ENCODE measurements at regions not wholly inside any gene's neighbourhood (a gene's known extent, or its start where the extent isn't known, plus 50 kb on each side); places are given as distances from the start of the nearest gene placed in this dataset.
"Not testable (repeated sequence)": the region's sequence is repeated elsewhere in the genome, so short reads cannot be mapped to it uniquely, and the experiment has no call there.

DNA sequence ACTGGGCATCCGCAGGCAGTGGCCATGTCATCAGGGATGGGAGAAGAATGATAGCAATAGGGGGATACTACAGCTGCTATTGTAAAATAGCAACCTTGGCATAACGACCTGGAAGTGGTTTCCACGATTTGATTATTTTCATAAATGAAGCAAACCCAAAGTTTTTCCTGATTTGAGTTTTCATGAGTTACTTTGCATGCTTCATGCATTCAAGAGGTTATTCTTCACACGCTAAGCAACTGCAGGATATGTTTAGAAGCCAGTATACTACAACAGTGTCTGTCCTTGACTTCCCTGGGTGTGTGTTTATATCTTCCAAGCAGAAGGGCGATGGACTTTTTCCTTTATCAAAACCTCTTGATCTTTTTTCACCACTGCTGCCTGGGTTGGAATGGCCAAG lies 281.1 kb upstream of the DUSP10 start:
- DNase-seq: no peak

DNA sequence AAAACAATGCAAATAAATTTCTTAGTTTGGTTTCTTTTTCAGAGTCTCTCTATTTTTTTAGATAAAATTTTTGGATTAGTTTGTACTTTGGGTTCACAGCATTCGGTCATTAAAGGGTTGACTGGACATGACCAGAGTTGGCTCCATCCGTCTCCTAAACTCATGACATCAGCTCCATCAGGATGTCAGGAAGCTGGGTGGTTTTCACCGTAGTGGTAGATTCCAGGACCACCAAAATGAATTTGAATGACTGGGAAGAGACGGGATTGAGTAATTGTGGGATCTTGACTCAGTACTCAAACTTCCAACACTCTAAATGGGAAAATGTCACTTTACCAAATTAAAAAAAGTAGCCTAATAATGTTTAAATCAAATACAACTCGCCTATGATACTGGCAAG lies 279.2 kb upstream of the DUSP10 start:
- no peak for DNase-seq

DNA sequence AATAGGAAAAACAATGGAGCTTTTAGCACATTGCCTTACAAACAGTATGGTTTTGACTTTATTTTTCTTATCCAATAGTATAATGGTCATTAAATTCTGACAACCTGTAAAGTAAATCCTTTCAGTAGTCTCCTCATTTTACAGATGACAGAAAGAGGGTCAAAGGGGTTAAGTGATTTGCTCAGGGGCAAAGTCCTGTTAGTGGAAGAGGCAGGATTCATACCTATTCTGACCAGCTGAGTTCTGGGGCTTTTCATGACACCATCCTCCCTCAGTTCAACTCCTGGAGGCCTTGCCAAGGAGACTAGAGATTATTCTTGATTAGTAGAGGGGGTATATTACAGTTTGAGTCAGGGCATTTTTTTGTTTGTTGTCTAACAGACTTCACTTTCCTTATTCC lies 278.7 kb upstream of the DUSP10 start:
- DNase-seq: no peak

DNA sequence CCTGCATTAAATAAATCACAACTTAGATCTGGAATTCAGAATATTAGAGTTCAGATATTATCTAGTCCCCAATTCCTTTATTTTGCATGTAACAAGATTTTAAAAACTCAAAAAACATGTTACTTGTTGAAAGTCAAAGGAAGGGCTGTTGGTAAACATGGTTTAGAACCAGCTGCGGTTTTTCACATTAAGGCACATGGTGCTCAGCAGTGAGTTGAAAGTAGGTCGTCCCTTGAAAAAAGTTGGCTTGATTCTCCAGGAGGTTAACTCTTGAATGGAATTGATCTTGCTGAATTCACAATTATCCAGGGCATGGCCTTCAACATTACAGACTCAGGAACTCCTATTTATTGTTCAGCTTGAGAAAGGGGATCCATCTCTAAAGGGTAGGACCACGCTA lies 277.1 kb upstream of the DUSP10 start:
- no peak for DNase-seq

DNA sequence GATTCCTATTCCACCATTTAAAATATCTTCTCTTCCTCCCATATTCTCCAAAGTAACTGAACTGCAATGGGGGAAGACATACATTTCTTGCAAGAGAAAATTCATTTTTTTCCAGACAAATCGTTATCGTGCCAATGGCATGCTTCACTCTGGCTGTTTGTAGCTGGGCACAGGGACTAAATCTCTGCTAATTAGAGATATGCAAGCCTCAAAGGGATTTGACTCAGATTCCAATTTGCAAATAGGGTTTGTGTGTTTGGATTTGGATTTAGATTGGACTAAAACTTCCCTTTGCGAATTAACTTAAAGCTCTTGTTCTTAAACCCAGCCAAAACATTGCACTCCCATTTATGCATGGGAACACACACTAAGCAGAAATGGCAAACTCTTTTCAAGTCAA lies 276.2 kb upstream of the DUSP10 start:
- DNase-seq: no peak

DNA sequence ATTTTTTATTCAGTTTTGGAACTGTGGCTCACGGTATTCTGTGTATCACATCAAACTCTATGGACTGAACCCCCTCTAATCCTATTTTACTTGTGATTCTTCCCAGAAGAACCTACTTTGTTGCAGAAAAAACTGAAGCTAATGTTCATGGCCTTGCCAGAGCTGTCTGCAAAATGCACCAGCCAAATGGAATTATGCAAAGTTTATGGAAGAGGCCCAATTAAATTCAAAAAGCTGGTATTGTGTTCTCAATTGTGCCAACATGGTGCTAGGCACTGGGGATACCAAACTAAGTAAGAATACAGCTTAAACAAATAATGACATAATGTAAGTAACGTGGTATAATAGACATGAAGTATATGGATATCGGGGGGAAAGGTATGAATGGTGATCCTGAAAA lies 273.8 kb upstream of the DUSP10 start:
- DNase-seq: no peak

DNA sequence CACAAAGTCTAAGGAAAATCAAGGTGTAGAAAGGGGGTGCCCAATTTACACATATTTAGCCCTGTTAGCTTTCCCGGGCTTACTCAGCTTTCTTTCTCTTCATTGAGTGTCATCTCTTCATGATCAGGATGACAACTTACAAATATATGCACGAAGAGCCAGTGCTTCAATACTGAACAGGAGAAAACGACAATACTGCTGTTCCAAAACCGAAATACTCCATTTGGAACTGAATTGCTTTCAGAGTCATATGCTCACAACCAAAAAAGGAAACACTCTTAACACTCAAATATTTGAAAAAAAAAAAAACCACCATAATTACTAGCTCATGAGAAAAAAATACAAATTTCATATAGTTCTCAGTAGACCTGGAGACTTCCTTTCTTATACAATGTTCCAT lies 272.1 kb upstream of the DUSP10 start:
- no peak for DNase-seq

DNA sequence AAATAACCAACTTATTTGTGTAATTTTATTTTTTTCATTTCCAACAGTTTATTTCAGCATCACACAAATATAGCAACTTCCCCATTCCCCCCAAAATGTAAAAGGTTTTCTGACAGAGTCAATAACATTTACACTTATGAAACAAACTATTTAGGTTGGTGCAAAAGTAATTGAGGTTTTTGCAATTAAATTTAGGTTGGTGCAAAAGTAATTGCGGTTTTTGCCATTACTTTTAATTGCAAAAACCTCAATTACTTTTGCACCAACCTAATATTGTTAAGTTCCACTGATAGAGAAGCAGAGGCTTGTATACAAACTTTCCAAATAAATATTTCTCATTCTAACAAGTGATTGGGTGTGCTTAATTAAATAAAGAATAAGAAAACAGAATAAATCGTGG lies 270.9 kb upstream of the DUSP10 start:
- DNase-seq: no peak

DNA sequence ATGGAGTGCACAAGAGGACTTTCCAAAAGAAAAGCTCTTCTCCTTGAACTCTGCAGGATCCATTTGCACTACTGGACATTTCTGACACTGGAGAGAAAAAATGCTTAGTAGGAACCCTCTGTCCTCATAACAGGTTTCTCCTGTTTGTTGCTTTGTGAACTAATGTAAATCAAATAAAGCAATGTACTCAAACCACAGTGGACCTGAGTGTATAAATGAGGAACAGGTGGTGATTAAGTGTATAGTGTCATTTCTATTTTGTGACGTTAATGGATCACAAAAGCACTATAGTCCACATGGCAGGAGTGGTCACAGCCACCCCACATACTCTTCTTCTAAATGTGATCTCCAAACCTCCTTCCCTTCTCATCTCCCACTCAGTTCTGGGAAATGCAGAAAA lies 268.4 kb upstream of the DUSP10 start:
- DNase-seq: no peak

DNA sequence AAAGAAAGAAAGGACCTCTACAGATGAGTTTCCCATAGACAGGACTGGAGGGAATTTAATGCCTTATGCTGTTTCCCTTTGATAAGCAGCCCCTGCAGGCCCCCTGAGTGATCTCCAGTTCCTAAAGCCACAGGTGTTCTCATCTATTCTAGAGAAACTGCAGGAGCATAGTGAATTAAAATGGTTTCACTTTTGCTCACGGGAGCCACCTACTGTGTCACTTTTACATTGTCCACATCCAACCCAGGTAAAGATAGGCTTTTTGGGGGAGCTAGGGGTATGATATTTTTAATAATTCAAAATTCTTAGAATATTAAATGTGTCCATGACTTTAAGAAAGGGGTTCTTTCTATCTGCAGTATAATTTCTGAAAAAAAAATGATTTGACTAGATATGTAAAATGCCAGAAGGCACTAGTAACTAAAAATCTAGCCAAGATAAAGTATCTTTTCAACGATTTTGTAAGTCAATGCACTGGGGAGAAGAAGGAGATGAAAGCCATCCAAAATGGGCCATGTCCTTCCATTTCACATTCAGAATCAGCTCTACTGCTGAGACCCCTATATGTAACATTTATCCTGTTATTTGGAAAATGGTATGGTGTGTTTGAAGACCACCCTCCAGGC lies 267.3 kb upstream of the DUSP10 start:
- DNase-seq: no peak

DNA sequence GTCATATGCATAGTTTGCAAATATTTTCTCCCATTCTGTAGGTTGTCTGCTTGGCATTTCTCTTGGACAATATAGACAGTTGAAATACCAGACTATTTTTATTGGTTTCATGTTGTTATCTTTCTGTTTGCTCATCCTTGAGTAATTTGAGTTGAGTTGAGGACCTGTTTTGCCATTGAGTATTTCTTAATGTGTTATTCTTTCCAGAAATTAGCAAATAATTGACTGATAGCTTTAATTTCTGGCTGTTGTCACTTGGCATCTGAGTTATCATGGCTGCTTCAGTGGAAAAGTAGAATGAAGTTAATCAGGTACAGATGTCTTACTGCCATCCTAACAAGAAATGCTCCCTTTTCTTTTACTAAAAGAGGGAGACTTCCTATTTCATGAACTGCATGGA lies 264.8 kb upstream of the DUSP10 start:
- no peak for DNase-seq

DNA sequence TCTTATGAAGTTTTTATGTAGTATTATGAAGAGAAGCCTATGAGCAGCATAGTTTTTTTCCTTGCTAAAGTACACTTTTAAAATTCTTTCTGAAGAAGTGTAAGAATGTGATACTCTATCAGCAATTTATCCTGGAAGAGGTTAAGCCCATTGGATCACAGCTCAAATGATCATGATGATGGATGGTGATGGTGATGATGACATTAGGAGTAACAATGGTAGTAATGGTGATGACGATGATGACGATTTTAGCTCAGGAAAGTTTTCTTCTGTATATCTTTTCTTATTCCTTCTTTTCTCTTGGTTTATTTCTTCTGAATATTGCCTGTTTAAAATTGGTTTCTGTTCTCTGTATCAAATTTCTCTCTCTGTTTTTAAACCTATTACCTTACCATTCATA lies 262.9 kb upstream of the DUSP10 start:
- no peak for DNase-seq

DNA sequence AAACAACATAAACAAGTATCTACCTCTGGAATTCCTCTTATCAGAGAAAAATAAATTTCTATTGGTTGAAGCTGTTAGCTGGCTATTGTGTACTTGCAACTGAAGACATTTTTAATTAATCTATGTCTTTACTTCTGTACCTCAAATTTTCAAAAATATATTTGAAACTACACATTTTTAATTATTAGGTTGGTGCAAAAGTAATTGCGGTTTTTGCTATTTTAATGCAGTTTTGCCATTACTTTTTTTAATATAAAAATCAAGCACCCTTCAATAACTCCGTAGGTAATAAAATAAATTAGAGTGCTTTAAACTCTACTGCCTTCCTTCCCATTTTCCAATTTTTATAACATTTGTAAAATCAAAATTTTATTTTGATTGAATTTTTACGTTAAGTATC lies 262.1 kb upstream of the DUSP10 start:
- DNase-seq: no peak

DNA sequence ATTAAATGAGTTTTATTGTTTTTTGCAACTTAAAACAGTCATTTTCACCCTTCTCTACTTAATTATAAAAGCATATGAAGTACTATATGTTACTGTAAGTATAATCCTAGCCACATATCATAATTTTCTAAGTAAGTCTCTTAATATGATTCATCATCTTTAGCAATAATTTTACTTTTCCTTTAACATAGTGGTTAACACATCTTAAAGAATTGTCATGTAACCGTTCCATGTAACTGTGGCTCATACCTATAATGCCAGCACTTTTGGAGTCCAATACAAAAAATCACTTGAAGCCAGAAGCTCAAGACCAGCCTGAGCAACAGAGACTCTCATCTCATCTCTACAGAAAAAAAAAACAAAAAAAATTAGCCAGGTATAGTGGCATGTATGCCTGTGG lies 260.6 kb upstream of the DUSP10 start:
- no peak for DNase-seq

DNA sequence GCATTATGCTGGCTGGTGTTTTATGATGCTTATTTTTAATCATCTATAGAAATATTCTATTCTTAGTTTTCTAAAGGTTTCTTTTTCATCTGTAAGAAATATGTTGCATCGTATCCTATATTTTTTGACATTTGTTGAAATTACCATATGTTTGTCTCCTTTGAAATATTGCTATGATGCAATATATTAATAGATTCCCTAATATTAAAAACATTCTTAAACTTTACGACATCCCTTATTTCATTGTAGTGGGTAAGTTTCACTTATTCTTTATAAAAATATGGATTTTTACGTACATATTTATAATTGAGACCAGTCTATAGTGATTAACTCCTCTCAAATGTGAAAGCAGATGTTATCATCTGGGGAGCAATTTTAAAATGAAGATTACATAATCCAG lies 258.2 kb upstream of the DUSP10 start:
- DNase-seq: no peak

DNA sequence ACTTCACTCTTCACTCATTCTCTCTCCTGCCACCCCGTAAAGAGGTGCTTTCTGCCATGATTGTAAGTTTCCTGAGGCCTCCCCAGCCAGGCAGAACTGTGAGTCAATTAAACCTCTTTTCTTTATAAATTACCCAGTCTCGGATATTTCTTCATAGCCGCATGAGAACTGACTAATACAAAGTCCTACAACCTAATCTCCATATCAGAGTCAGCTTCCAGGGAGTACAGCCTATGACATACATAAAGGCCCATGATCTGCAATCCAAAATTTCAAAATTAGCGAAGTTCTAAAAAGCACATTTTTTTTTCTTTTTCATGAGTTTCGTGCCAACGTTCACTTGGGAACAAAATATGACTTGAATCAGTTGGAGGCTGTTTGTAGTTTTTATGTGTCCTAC lies 256.9 kb upstream of the DUSP10 start:
- no peak for DNase-seq

DNA sequence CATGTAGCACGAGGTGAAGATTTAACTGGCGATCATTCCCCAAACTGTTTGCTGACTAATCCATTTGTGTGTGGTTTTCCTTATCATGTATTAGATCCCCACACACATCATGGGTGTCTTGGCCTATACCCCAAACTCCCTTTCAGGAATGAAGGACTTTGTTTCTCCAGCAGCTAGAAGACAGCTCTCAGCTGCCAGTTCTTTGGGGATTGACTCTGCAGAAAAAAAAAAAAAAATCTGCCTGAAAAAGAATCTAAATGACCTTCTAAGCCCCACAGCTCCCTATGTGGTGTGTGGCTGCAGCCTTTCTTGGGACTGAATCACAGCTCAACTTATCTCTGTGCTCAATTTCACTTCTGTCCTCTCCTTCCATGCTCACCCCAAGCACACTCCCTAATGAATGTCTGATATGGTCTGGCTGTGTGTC lies 256.3 kb upstream of the DUSP10 start:
- no peak for DNase-seq

DNA sequence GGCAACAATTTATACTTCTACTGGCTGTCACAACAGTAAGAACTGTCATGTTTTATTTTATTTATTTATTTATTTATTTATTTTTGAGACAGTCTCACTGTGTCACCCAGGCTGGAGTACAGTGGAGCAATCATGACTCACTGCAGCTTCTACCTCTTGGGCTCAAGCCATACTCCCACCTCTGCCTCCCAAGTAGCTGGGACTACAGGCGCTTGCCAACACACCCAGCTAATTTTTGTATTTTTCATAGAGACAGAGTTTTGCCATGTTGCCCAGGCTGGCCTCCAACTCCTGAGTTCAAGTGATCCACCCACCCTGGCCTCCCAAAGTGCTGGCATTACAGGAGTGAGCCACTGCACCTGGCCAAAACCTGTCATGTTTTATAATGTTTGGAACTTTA lies 255.1 kb upstream of the DUSP10 start:
- DNase-seq: not testable (repeated sequence)

DNA sequence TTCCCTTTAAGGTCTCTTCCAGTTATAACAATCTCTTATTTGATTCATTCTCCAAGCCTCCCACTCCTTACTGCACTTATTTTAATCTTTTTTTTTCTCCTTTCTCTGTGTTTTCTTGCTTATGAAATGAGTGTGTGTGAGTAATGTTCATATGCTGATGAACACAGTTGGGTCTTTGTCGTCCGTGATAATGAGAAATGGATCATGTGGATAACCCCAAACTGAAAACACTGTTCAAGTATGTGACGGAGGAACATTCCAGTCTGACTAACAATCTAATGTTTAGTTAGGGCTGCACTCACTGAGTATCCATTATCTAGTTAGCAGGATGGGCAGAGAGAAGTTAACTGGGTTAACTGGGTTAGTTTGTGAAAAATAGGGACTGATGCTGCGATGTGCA lies 253.1 kb upstream of the DUSP10 start:
- DNase-seq: no peak

DNA sequence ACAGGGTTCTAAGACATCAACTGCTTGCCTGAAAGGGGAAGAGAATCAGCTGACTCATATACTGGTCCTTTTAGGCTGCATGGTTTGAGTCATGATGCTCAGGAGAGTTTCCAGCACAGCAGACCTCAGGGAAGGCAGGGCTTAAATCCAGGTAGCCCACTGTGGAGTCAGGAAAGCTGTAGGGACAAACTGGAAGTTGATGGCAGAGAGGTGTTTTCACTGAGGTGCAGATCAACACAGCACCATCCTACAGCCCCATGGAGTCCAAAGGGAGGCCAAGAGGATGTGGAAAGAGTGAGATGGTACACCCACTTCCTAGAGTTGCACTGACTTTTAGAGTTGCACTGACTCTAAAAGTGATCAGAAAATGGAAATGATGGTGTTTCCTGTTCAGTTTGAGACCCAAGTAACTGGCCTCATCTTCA lies 252.4 kb upstream of the DUSP10 start:
- DNase-seq: no peak

DNA sequence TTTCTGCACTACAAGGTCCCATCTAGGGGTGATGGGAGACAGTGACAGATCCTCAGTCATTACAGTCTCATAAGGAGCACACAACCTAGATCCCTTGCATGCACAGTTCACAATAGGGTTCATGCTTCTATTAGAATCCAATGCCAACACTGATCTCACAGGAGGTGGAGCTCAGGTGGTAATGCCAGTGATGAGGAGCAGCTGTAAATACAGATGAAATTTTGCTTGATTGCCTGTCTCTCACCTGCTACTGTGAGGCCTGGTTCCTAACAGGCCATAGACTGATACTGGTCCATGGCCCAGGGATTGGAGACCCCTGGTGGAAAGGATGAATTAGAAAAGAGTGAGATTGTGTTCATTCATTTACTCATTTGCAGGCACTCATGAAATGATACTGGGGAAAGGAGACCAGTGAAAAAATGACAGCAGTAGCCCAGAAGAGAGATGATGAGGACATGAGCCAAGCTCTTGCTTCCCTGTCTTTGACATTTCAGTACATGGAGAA lies 251.6 kb upstream of the DUSP10 start:
- DNase-seq: no peak

DNA sequence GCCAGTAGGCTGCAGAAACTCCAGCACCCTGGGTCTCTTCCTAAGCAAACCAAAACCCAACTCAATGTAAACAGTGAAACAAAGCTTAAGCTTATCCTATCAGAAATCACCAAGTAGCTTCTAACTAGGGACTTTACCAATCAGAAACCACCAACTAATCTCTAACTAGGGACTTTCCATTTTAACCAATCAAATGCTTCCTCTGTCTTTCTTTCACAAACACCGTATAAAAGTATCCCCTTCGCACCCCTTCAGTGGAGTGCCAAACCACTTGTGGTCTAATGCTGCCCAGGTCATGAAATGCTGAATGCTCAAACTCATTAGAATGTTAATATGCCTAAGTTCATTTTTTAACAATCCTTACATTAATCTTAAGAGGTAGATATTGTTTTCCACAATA lies 250.5 kb upstream of the DUSP10 start:
- DNase-seq: no peak

DNA sequence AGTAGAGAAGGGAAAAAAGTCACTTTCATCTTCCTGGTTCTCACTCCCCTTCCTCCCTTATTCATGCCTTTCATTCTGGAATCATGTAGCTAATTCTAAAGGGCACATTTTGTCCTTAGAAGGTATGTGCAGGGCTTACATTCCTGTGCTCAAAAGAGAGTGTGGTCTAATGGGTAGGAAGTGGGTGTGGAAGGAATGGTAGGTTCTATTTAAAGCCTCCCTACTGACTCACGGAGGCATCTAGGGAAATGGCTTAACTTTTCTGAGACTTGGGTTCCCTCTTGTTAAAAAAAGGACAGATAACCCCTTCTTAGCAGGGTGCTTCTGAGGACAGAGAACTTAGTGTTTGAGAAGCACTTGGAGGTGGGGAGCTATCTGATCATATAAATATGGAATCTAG lies 249.3 kb upstream of the DUSP10 start:
- no peak for DNase-seq

DNA sequence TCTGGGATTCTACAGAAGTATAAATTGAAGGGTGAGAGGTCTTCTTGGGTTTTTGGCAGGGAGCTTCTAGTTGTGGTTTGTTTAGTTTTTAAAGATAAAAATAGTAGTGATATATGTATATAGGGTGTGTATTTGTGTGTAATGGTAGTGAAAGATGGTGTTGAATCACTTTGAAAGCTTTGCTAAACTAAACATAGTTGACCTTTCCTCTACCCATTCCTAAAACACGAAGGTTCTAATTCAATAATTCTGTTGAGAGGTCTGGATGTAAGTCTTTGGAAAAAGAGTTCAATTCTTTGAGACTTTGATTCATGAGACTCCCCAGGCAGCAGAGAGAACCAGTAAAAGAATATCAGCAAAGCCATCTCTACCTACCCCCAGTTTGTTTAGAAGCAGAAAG lies 247.9 kb upstream of the DUSP10 start:
- no peak for DNase-seq

DNA sequence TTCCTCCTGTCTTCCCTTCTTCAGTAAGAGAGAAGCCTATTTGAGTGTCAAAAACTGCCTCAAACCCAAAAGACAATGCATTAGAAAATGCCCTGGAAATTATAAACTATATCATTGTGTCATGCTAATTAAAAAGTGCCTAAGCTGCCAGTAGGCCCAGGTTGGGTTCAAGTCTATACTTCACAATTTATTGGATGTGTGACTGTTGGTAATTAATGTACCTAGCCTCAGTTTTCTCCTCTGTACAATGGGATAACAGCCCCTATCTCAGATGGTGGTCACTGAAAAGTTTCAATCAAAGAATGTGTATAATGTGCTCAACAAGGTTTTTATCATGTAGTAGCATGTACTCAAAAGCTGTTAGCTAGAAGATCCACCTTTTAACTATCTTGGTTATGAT lies 246.9 kb upstream of the DUSP10 start:
- no peak for DNase-seq

All from activated CD4-positive, alpha-beta T cell treated with anti-CD3 and anti-CD28 coated beads for 1 hour (primary cell).